H9 (cell line): ENCODE measurements at regions not wholly inside any gene's neighbourhood (a gene's known extent, or its start where the extent isn't known, plus 50 kb on each side); places are given as distances from the start of the nearest gene placed in this dataset.

Experiments
- DNase-seq: peaks from one replicate; pipeline ENCODE4 v3.0.0-alpha.2; 2017
- H2AFZ ChIP-seq: one replicate; pipeline ENCODE4 v1.6.1; 2013; ENCODE audit warnings: mild to moderate bottlenecking, low read length, control low read depth, moderate library complexity
- H2AK5ac ChIP-seq: 2 replicates; pipeline ENCODE4 v1.6.1; 2013; ENCODE audit warnings: low read length, control low read depth, mixed read lengths; ENCODE audit not compliant: insufficient read length
- H2BK120ac ChIP-seq: one replicate; pipeline ENCODE4 v1.6.1; 2013; ENCODE audit warnings: low read depth, mild to moderate bottlenecking, low read length, control low read depth, inconsistent platforms; ENCODE audit not compliant: poor library complexity, severe bottlenecking
- H2BK12ac ChIP-seq: 2 replicates; pipeline ENCODE4 v1.6.1; 2013; ENCODE audit warnings: low read length, control low read depth, mixed read lengths, low read depth; ENCODE audit not compliant: insufficient read length
- H2BK15ac ChIP-seq: 2 replicates; pipeline ENCODE4 v1.6.1; 2013; ENCODE audit warnings: low read depth, low read length, control low read depth
- H2BK20ac ChIP-seq: one replicate; pipeline ENCODE4 v1.6.1; 2013; ENCODE audit warnings: low read depth, mild to moderate bottlenecking, low read length, control low read depth, inconsistent platforms; ENCODE audit not compliant: poor library complexity, severe bottlenecking
- H2BK5ac ChIP-seq: 2 replicates; pipeline ENCODE4 v1.6.1; 2013; ENCODE audit warnings: low read length, control low read depth, mixed read lengths; ENCODE audit not compliant: insufficient read length
- H3K14ac ChIP-seq: 2 replicates; pipeline ENCODE4 v1.6.1; 2013; ENCODE audit warnings: low read length, control low read depth; ENCODE audit not compliant: insufficient read depth
- H3K18ac ChIP-seq: 2 replicates; pipeline ENCODE4 v1.6.1; 2013; ENCODE audit warnings: low read depth, mild to moderate bottlenecking, mixed read lengths, low read length, control low read depth; ENCODE audit not compliant: insufficient read length
- H3K23ac ChIP-seq: 2 replicates; pipeline ENCODE4 v1.6.1; 2013; ENCODE audit warnings: low read length, control low read depth, mixed read lengths, low read depth; ENCODE audit not compliant: insufficient read length
- H3K23me2 ChIP-seq: 2 replicates; pipeline ENCODE4 v1.6.1; 2013; ENCODE audit warnings: low read depth, mild to moderate bottlenecking, mixed read lengths, low read length, control low read depth; ENCODE audit not compliant: insufficient read length, poor library complexity, severe bottlenecking
- H3K27ac ChIP-seq: 2 replicates; pipeline ENCODE4 v1.5.1; 2013; ENCODE audit warnings: low read length, control low read depth, mixed read lengths, low read depth; ENCODE audit not compliant: insufficient read length
- H3K27me3 ChIP-seq: 2 replicates; pipeline ENCODE4 v1.6.1; 2013; ENCODE audit warnings: low read length, control low read depth, inconsistent platforms; ENCODE audit not compliant: insufficient read depth
- H3K4ac ChIP-seq: 2 replicates; pipeline ENCODE4 v1.6.1; 2013; ENCODE audit warnings: low read depth, mild to moderate bottlenecking, control low read depth, inconsistent platforms, low read length, moderate library complexity
- H3K4me1 ChIP-seq: 2 replicates; pipeline ENCODE4 v1.6.1; 2013; ENCODE audit warnings: low read length, control low read depth, inconsistent platforms; ENCODE audit not compliant: insufficient read depth
- H3K4me2 ChIP-seq: 2 replicates; pipeline ENCODE4 v1.6.1; 2013; ENCODE audit warnings: low read length, control low read depth, mixed read lengths; ENCODE audit not compliant: insufficient read length, insufficient read depth
- H3K56ac ChIP-seq: 2 replicates; pipeline ENCODE4 v1.6.1; 2013; ENCODE audit warnings: low read depth, mild to moderate bottlenecking, mixed read lengths, low read length, control low read depth; ENCODE audit not compliant: insufficient read length
- H3K79me1 ChIP-seq: 2 replicates; pipeline ENCODE4 v1.6.1; 2013; ENCODE audit warnings: low read depth, mild to moderate bottlenecking, moderate library complexity, low read length, control low read depth, inconsistent platforms; ENCODE audit not compliant: insufficient read depth, poor library complexity, severe bottlenecking
- H3K79me2 ChIP-seq: 2 replicates; pipeline ENCODE4 v1.6.1; 2013; ENCODE audit warnings: low read length, control low read depth, inconsistent platforms; ENCODE audit not compliant: insufficient read depth
- H3K9ac ChIP-seq: 2 replicates; pipeline ENCODE4 v1.6.1; 2013; ENCODE audit warnings: low read length, control low read depth, mixed read lengths; ENCODE audit not compliant: insufficient read length; ENCODE audit errors: extremely low read depth
- H3K9me3 ChIP-seq: one replicate; pipeline ENCODE4 v1.6.1; 2013; ENCODE audit warnings: low read depth, low read length, inconsistent platforms; ENCODE audit not compliant: control insufficient read depth
- H3T11ph ChIP-seq: one replicate; pipeline ENCODE4 v1.6.1; 2013; ENCODE audit warnings: mild to moderate bottlenecking, low read length, control low read depth, inconsistent platforms
- H4K20me1 ChIP-seq: one replicate; pipeline ENCODE4 v1.6.1; 2013; ENCODE audit not compliant: control insufficient read depth, insufficient read length, insufficient read depth
- H4K5ac ChIP-seq: 2 replicates; pipeline ENCODE4 v1.6.1; 2013; ENCODE audit warnings: low read depth, mild to moderate bottlenecking, mixed read lengths, low read length, control low read depth; ENCODE audit not compliant: insufficient read length
- H4K8ac ChIP-seq: replicated peaks from 2 replicates; pipeline ENCODE4 v1.6.1; 2013; ENCODE audit warnings: low read length, control low read depth, mixed read lengths, low read depth; ENCODE audit not compliant: insufficient read length
- H4K91ac ChIP-seq: 2 replicates; pipeline ENCODE4 v1.6.1; 2013; ENCODE audit warnings: low read depth, mild to moderate bottlenecking, moderate library complexity, mixed read lengths, low read length, control low read depth; ENCODE audit not compliant: insufficient read length
- H3K27ac Mint-ChIP-seq, 3 experiments: 2 replicates in 2 of 3; 3 replicates in 1 of 3; pipeline ENCODE4 v1.8.0; 2020 to 2021; ENCODE audit warnings: mixed read lengths in 3 of 3, mild to moderate bottlenecking in 1 of 3, moderate library complexity in 1 of 3
- H3K27me3 Mint-ChIP-seq: 2 replicates; pipeline ENCODE4 v1.8.0; 2021; ENCODE audit warnings: low read depth, mild to moderate bottlenecking, moderate library complexity, mixed read lengths
- H3K36me3 Mint-ChIP-seq, 3 experiments: 2 replicates in 2 of 3; 3 replicates in 1 of 3; pipeline ENCODE4 v1.8.0; 2020 to 2021; ENCODE audit warnings: low read depth in 3 of 3, mixed read lengths in 3 of 3; ENCODE audit not compliant: insufficient read depth in 1 of 3
- H3K4me1 Mint-ChIP-seq, 2 experiments: 2 replicates each; pipeline ENCODE4 v1.8.0; 2020; ENCODE audit warnings: mixed read lengths in 2 of 2
- H3K4me3 Mint-ChIP-seq, 2 experiments: 2 replicates in 1 of 2; 3 replicates in 1 of 2; pipeline ENCODE4 v1.8.0; 2020 to 2021; ENCODE audit warnings: mild to moderate bottlenecking in 2 of 2, mixed read lengths in 2 of 2, moderate library complexity in 1 of 2
- H3K9me3 Mint-ChIP-seq, 2 experiments: 2 replicates in 1 of 2; 3 replicates in 1 of 2; pipeline ENCODE4 v1.8.0; 2020; ENCODE audit warnings: mild to moderate bottlenecking in 2 of 2, mixed read lengths in 2 of 2, moderate library complexity in 1 of 2
- WGBS: extraction: QIAGEN DNeasy Blood & Tissue Kit; methylation state at CpG from one replicate; pipeline ENCODE4 v1.1.7; 2013; ENCODE audit warnings: missing lambda C conversion rate, low lambda C conversion rate, mixed read lengths; ENCODE audit not compliant: insufficient read length; ENCODE audit errors: extremely low coverage; 5-methylcytosine and 5-hydroxymethylcytosine counted together
- TF ChIP-seq, protein P1 (sequence below): fragments of 200-600 bp; sonication (generic); conservative IDR thresholded peaks from 3 replicates; pipeline ENCODE4 v1.8.0; 2021; ENCODE audit warnings: antibody characterized with exemption, mild to moderate bottlenecking

DNA sequence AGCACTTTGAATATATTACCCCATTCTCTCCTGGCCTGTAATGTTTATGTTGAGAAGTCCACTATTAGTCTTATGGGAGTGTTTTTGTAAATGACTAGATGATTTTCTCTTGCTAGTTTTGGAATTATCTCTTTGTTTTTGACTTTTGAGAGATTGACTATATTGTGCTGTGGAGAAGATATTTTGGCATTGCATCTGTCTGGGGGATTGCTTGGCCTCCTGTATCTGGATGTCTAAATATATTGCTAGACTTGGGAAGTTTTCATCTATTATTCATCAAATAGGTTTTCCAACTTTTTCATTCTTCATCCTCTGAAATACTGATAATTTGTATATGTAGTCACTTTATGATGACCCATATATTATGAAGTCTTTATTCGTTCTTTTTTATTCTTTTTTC is 277.1 kb upstream of the PCDH15 start:
- no peak overlapping the region for H3K9ac ChIP-seq
- Mint-ChIP-seq H3K27ac (no peak overlapping the region), H3K4me1 (peaks cover 3 to 4% of the 10 kb centered on the region in 2 experiments), H3K4me3 (no peak overlapping the region), H3K27me3 (no peaks in the 10 kb centered on the region), H3K36me3 (no peaks in the 10 kb centered on the region; a peak in 2 of 7 replicates), H3K9me3 (no peaks in the 10 kb centered on the region; a peak in 1 of 5 replicates)
- no peak overlapping the region for H3K27ac ChIP-seq
- H2BK120ac ChIP-seq: no peak overlapping the region
- H2AK5ac ChIP-seq: no peak overlapping the region
- H3K23me2 ChIP-seq: no peaks in the 10 kb centered on the region
- no peak overlapping the region for H4K8ac ChIP-seq
- no peak overlapping the region for H2BK15ac ChIP-seq
- TF ChIP-seq, protein P1, sequence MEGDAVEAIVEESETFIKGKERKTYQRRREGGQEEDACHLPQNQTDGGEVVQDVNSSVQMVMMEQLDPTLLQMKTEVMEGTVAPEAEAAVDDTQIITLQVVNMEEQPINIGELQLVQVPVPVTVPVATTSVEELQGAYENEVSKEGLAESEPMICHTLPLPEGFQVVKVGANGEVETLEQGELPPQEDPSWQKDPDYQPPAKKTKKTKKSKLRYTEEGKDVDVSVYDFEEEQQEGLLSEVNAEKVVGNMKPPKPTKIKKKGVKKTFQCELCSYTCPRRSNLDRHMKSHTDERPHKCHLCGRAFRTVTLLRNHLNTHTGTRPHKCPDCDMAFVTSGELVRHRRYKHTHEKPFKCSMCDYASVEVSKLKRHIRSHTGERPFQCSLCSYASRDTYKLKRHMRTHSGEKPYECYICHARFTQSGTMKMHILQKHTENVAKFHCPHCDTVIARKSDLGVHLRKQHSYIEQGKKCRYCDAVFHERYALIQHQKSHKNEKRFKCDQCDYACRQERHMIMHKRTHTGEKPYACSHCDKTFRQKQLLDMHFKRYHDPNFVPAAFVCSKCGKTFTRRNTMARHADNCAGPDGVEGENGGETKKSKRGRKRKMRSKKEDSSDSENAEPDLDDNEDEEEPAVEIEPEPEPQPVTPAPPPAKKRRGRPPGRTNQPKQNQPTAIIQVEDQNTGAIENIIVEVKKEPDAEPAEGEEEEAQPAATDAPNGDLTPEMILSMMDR: no peak
- H3T11ph ChIP-seq: no peak overlapping the region
- no peak overlapping the region for H2AFZ ChIP-seq
- H3K14ac ChIP-seq: no peak overlapping the region
- no peaks in the 10 kb centered on the region for H3K9me3 ChIP-seq
- no peaks in the 10 kb centered on the region for H3K79me1 ChIP-seq
- no peak overlapping the region for H2BK5ac ChIP-seq
- no peak for DNase-seq
- no peak overlapping the region for H3K4ac ChIP-seq
- H4K20me1 ChIP-seq: no peaks in the 10 kb centered on the region
- H4K91ac ChIP-seq: no peak overlapping the region
- H3K23ac ChIP-seq: no peak overlapping the region
- no peak overlapping the region for H3K56ac ChIP-seq
- no peaks in the 10 kb centered on the region for H3K27me3 ChIP-seq
- H3K79me2 ChIP-seq: no peaks in the 10 kb centered on the region
- H3K4me1 ChIP-seq: no peaks in the 10 kb centered on the region
- H4K5ac ChIP-seq: no peak overlapping the region
- H2BK12ac ChIP-seq: no peak overlapping the region
- WGBS: no CpG with 5 or more reads among the region's 1 CpG
- no peak overlapping the region for H3K4me2 ChIP-seq
- H2BK20ac ChIP-seq: no peak overlapping the region
- H3K18ac ChIP-seq: no peak overlapping the region
